IMR-90 (cell line): ENCODE measurements at regions not wholly inside any gene's neighbourhood (a gene's known extent, or its start where the extent isn't known, plus 50 kb on each side); places are given as distances from the start of the nearest gene placed in this dataset.

Source experiments
- ATAC-seq: fragments of 200-7000 bp; cut with Tn5 transposase; 2 replicates; pipeline ENCODE4 v1.9.1; 2020; ENCODE audit warnings: low read depth, mild to moderate bottlenecking, moderate library complexity
- BruUV-seq: library from RNA; stranded (reverse); fragments of 400-500 nt; replicated peaks from 2 replicates; lab custom pipeline; 2021; lab: Mats Ljungman, UMichigan
- CTCF ChIA-PET: fragments of 300-600 bp; formaldehyde crosslinking; extraction: SDS; loops from one replicate; lab custom pipeline; 2021; ENCODE audit warnings: antibody characterized with exemption; lab: Yijun Ruan, JAX
- POLR2A ChIA-PET: fragments of 300-600 bp; sonication (Branson Sonifier 250); formaldehyde crosslinking; loops from one replicate; lab custom pipeline; 2022; ENCODE audit warnings: antibody characterized with exemption; ENCODE audit not compliant: unreplicated experiment; lab: Charles Lee
- DNase-seq: peaks from one replicate; pipeline ENCODE4 v3.0.0; 2013
- H2AFZ ChIP-seq: replicated peaks from 2 replicates; pipeline ENCODE3; 2013; ENCODE audit warnings: low read length, mild to moderate bottlenecking; ENCODE audit not compliant: poor library complexity
- H2AK5ac ChIP-seq: 2 replicates; pipeline ENCODE4 v1.6.1; 2013; ENCODE audit warnings: low read depth, low read length, inconsistent platforms
- H2AK9ac ChIP-seq: replicated peaks from 2 replicates; pipeline ENCODE3; 2013; ENCODE audit warnings: mild to moderate bottlenecking, low read depth, low read length, moderate library complexity; ENCODE audit not compliant: poor library complexity
- H2BK120ac ChIP-seq: 2 replicates; pipeline ENCODE4 v1.6.1; 2013; ENCODE audit warnings: low read depth, low read length, inconsistent platforms
- H2BK15ac ChIP-seq: 3 replicates; pipeline ENCODE4 v1.6.1; 2013; ENCODE audit warnings: low read depth, low read length, inconsistent platforms
- H2BK20ac ChIP-seq: 2 replicates; pipeline ENCODE4 v1.6.1; 2013; ENCODE audit warnings: low read depth, mild to moderate bottlenecking, inconsistent platforms, low read length, moderate library complexity
- H2BK5ac ChIP-seq: 2 replicates; pipeline ENCODE4 v1.6.1; 2013; ENCODE audit warnings: mild to moderate bottlenecking, low read depth, low read length, inconsistent platforms; ENCODE audit not compliant: poor library complexity, severe bottlenecking
- H3K14ac ChIP-seq: replicated peaks from 2 replicates; pipeline ENCODE4 v1.6.1; 2013; ENCODE audit warnings: low read depth, low read length, inconsistent platforms
- H3K18ac ChIP-seq: 2 replicates; pipeline ENCODE4 v1.6.1; 2013; ENCODE audit warnings: low read depth, low read length, control low read depth
- H3K23ac ChIP-seq: 2 replicates; pipeline ENCODE4 v1.6.1; 2013; ENCODE audit warnings: low read depth, low read length, inconsistent platforms
- H3K27ac ChIP-seq: 2 replicates; pipeline ENCODE4 v1.5.1; 2013; ENCODE audit warnings: mild to moderate bottlenecking, control low read depth, low read length; ENCODE audit not compliant: insufficient read depth
- H3K27me3 ChIP-seq: 2 replicates; pipeline ENCODE4 v1.6.1; 2013; ENCODE audit warnings: low read length; ENCODE audit not compliant: control insufficient read depth, insufficient read depth
- H3K36me3 ChIP-seq: 2 replicates; pipeline ENCODE4 v1.6.1; 2013; ENCODE audit warnings: low read length, mixed read lengths; ENCODE audit not compliant: control insufficient read depth, insufficient read depth
- H3K4ac ChIP-seq: 2 replicates; pipeline ENCODE4 v1.6.1; 2013; ENCODE audit warnings: low read depth, low read length, inconsistent platforms
- H3K4me1 ChIP-seq: 2 replicates; pipeline ENCODE4 v1.6.1; 2013; ENCODE audit warnings: low read length, mixed read lengths; ENCODE audit not compliant: control insufficient read depth, insufficient read depth
- H3K4me2 ChIP-seq: 2 replicates; pipeline ENCODE4 v1.6.1; 2013; ENCODE audit warnings: low read depth, mild to moderate bottlenecking, control low read depth, low read length, moderate library complexity
- H3K4me3 ChIP-seq: 2 replicates; pipeline ENCODE4 v1.5.1; 2013; ENCODE audit warnings: low read depth, mild to moderate bottlenecking, control low read depth, low read length, moderate library complexity; ENCODE audit not compliant: insufficient read depth
- H3K56ac ChIP-seq: 2 replicates; pipeline ENCODE4 v1.6.1; 2013; ENCODE audit warnings: low read length, inconsistent platforms; ENCODE audit not compliant: insufficient read depth; ENCODE audit errors: extremely low read depth
- H3K79me1 ChIP-seq, 2 experiments: 2 replicates each; pipeline ENCODE4 v1.6.1; 2013; ENCODE audit warnings: low read length in 2 of 2, inconsistent platforms in 1 of 2, low read depth in 1 of 2
- H3K9ac ChIP-seq: 2 replicates; pipeline ENCODE4 v1.6.1; 2013; ENCODE audit warnings: low read depth, low read length, control low read depth
- H3K9me1 ChIP-seq: 2 replicates; pipeline ENCODE4 v1.6.1; 2013; ENCODE audit warnings: low read length, inconsistent platforms; ENCODE audit not compliant: insufficient read depth
- H3K9me3 ChIP-seq: 2 replicates; pipeline ENCODE4 v1.6.1; 2013; ENCODE audit warnings: low read length; ENCODE audit not compliant: control insufficient read depth, insufficient read depth
- H4K20me1 ChIP-seq: 2 replicates; pipeline ENCODE4 v1.6.1; 2013; ENCODE audit warnings: low read length, inconsistent platforms; ENCODE audit not compliant: insufficient read depth
- H4K5ac ChIP-seq: 2 replicates; pipeline ENCODE4 v1.6.1; 2013; ENCODE audit warnings: mild to moderate bottlenecking, low read depth, low read length, control low read depth
- H4K8ac ChIP-seq, 2 experiments: 2 replicates each; pipeline ENCODE4 v1.6.1; 2013; ENCODE audit warnings: low read depth in 2 of 2, low read length in 2 of 2, control low read depth in 1 of 2, inconsistent platforms in 1 of 2
- H4K91ac ChIP-seq: 2 replicates; pipeline ENCODE4 v1.6.1; 2013; ENCODE audit warnings: low read depth, low read length, inconsistent platforms; ENCODE audit not compliant: insufficient read depth
- BHLHE40 ChIP-seq: fragments of 150-350 bp; IDR thresholded peaks from 2 replicates; pipeline ENCODE4 v1.6.1; 2016; ENCODE audit warnings: mild to moderate bottlenecking, low read depth, low read length
- MAFK ChIP-seq: IDR thresholded peaks from 2 replicates; pipeline ENCODE4 v1.6.1; 2012; ENCODE audit warnings: low read depth, low read length, improper control_type of control experiment
- POLR2A ChIP-seq: IDR thresholded peaks from 2 replicates; pipeline ENCODE4 v1.6.1; 2012; ENCODE audit warnings: mild to moderate bottlenecking, low read depth, low read length
- RAD21 ChIP-seq: IDR thresholded peaks from 2 replicates; pipeline ENCODE4 v1.6.1; 2012; ENCODE audit warnings: low read length, improper control_type of control experiment
- RCOR1 ChIP-seq: IDR thresholded peaks from 2 replicates; pipeline ENCODE4 v1.6.1; 2012; ENCODE audit warnings: mild to moderate bottlenecking, low read length, improper control_type of control experiment; ENCODE audit not compliant: insufficient replicate concordance
- RFX5 ChIP-seq: IDR thresholded peaks from 2 replicates; pipeline ENCODE4 v1.8.0; 2012; ENCODE audit warnings: low read depth, mild to moderate bottlenecking, low read length, moderate library complexity
- WGBS, 2 experiments: methylation state at CpG; one replicate each; pipeline versions ENCODE4 v1.1.5 to v1.1.7; 2013; ENCODE audit warnings: missing lambda C conversion rate in 2 of 2; ENCODE audit not compliant: insufficient read length in 1 of 2; ENCODE audit errors: extremely low coverage in 2 of 2; 5-methylcytosine and 5-hydroxymethylcytosine counted together
- dilution Hi-C: fragments of 300-500 bp; cut with HindIII; formaldehyde crosslinking; loops from one replicate; pipeline ENCODE4 v1.14.3; 2018; ENCODE audit warnings: low sequenced_read_pairs; ENCODE audit not compliant: unreplicated experiment
- in situ Hi-C: fragments of 300-500 bp; cut with MboI; formaldehyde crosslinking; loops from 3 replicates; pipeline ENCODE4 v1.14.3; 2019; ENCODE audit warnings: low sequenced_read_pairs, inconsistent platforms, mixed read lengths
- intact Hi-C: fragments of 100-400 bp; cut with micrococcal nuclease; formaldehyde crosslinking; loops from 2 replicates; pipeline ENCODE4 v1.10.0; 2022
- TF ChIP-seq, protein P1 (sequence below): fragments of 150-350 bp; IDR thresholded peaks from 2 replicates; pipeline ENCODE4 v1.6.1; 2016; ENCODE audit warnings: low read depth, mild to moderate bottlenecking, low read length, moderate library complexity, borderline replicate concordance

DNA sequence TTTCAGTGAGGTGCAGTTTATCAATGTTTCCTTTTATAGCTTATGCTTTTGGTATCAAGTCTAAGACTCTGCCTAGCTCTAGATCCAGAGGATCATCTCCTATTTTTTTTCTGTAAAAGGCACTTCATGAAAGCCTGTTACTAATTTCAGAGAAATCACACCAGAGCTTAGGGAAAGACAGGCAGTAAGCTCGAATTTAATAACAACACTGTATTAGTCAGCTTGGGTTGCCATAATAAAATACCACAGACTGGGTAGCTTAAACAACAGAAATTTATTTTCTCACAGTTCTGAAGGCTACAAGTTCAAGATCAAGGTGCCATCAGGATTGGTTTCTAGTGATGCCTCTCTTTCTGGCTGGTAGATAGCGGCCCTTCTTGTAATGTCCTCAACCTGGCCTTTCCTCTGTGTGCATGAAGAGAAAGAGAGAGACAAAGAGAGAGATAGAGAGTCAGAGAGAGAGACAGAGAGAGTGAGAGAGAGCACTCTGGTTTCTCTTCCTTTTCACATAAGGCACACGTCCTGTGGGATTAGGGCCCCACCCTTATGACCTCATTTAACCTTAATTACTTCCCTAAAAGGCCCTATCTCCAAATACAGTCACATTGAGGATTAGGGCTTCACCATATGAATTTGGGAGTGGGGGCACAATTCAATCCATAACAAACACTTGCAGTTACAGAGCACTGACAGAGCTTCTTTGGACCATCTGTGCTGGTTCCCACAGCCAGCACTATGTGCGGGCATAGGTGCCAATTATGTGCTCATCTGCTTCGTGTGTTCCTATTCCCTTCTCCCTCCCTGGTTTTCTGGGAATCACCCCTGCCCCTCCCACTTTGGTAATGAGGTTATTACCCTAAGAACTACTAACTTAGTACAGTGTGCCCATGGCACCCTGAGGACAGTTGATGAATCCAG, 114.8 kb upstream of the MED14 start:
- Histone ChIP-seq H3K27ac (no peak overlapping the region), H4K91ac (no peak overlapping the region), H3K9me1 (no peaks in the 10 kb centered on the region), H3K14ac (peak overlapping the region; percentile 55; the same call in 1 of the 2 replicates), H3K23ac (no peak overlapping the region), H4K5ac (no peak overlapping the region; the same call in 1 of the 2 replicates), H3K56ac (no peak overlapping the region), H3K27me3 (no peaks in the 10 kb centered on the region), H3K9me3 (no peaks in the 10 kb centered on the region), H3K36me3 (no peaks in the 10 kb centered on the region), H4K20me1 (no peaks in the 10 kb centered on the region), H2BK5ac (no peak overlapping the region), H3K4me2 (no peak overlapping the region), H3K18ac (peak overlapping the region; percentile 54; the same call in 1 of the 2 replicates), H2AK9ac (no peak overlapping the region), H3K4me1 (peaks cover 3% of the 10 kb centered on the region), H3K79me1 (no peaks in the 10 kb centered on the region), H3K4ac (peak overlapping the region; percentile 32; the same call in 1 of the 2 replicates), H2BK15ac (no peak overlapping the region; the same call in 2 of the 3 replicates), H3K9ac (no peak overlapping the region), H4K8ac (0 out of 4 replicates have a peak overlapping the region, but pooled peaks of 1 of the 2 experiments have one; percentile 14), H3K4me3 (no peak overlapping the region), H2AFZ (no peak overlapping the region), H2BK120ac (0 out of 2 replicates have a peak overlapping the region, but pooled peaks have one; percentile 33), H2BK20ac (no peak overlapping the region), H2AK5ac (peak overlapping the region; percentile 17; the same call in 1 of the 2 replicates)
- ATAC-seq: no peak
- TF ChIP-seq POLR2A: no peak
- TF ChIP-seq RCOR1: no peak
- TF ChIP-seq RFX5: no peak
- no peak for TF ChIP-seq RAD21
- TF ChIP-seq MAFK: no peak
- TF ChIP-seq, protein P1, sequence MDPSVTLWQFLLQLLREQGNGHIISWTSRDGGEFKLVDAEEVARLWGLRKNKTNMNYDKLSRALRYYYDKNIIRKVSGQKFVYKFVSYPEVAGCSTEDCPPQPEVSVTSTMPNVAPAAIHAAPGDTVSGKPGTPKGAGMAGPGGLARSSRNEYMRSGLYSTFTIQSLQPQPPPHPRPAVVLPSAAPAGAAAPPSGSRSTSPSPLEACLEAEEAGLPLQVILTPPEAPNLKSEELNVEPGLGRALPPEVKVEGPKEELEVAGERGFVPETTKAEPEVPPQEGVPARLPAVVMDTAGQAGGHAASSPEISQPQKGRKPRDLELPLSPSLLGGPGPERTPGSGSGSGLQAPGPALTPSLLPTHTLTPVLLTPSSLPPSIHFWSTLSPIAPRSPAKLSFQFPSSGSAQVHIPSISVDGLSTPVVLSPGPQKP: no peak
- no peak for TF ChIP-seq BHLHE40
- intact Hi-C loops: no loop called here
- DNase-seq: peak; percentile 40
- BruUV-seq: no TSS peak
- in situ Hi-C loops: no loop called here
- ChIA-PET POLR2A (no interaction called here), CTCF (interaction anchor here (1.1 kb wide), 1 partner anchor 27 kb away, joined by 4 read pairs; no protein-coding TSS in a partner anchor)
- dilution Hi-C loops: no loop called here
- 70% methylated on average over 2 of the region's 5 CpGs; no CpG with 5 or more reads in 1 of the 2 experiments for WGBS, 2 experiments
